ENCODE measurements at regions not wholly inside any gene's neighbourhood (a gene's known extent, or its start where the extent isn't known, plus 50 kb on each side); places are given as distances from the start of the nearest gene placed in this dataset.
A peak's percentile ranks its signal among the peaks of the same experiment; 100 is the strongest.

- no peaks in the 10 kb centered on the region for H3F3A ChIP-seq (replicated peaks; ENCODE audit: insufficient read depth)
- no peak overlapping the region for H3K4me3 ChIP-seq (ENCODE audit: low read depth in 2 of 2, low read length in 1 of 2)
- no peaks in the 10 kb centered on the region for H3K9me3 ChIP-seq
- H4K20me1 ChIP-seq (ENCODE audit: insufficient read depth), result no peaks in the 10 kb centered on the region
- DNase-seq, result no peak
- H3K27me3 ChIP-seq (ENCODE audit: insufficient read depth), result no peaks in the 10 kb centered on the region
- H3K27ac ChIP-seq (ENCODE audit: low read depth in 2 of 2, low read length in 1 of 2), result peak overlapping the region in 1 of 2 experiments; percentile 16; a peak in 1 of 4 replicates
- H3K4me2 ChIP-seq, result no peak overlapping the region
- no peaks in the 10 kb centered on the region; a peak in 1 of 4 replicates for H3K4me1 ChIP-seq (ENCODE audit: control insufficient read depth in 1 of 2, insufficient read depth in 2 of 2, low read depth in 1 of 2, low read length in 1 of 2)
- no peaks in the 10 kb centered on the region for H3K79me2 ChIP-seq (ENCODE audit: insufficient read depth)
- ChIA-PET POLR2A (no interaction called here), CTCF (no interaction called here)
- H3K9me2 ChIP-seq, result no peaks in the 10 kb centered on the region
- WGBS (ENCODE audit: low lambda C conversion rate), result 60% methylated on average over 1 of the region's 1 CpG
- no peak overlapping the region for H2AFZ ChIP-seq (ENCODE audit: low read depth)
- no peak overlapping the region for H3K9ac ChIP-seq
- TF ChIP-seq, protein P1, sequence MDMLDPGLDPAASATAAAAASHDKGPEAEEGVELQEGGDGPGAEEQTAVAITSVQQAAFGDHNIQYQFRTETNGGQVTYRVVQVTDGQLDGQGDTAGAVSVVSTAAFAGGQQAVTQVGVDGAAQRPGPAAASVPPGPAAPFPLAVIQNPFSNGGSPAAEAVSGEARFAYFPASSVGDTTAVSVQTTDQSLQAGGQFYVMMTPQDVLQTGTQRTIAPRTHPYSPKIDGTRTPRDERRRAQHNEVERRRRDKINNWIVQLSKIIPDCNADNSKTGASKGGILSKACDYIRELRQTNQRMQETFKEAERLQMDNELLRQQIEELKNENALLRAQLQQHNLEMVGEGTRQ (IDR thresholded peaks at IDR 0.05; ENCODE audit: borderline replicate concordance, low read depth, low read length), result no peak
- TF ChIP-seq RFX5 (IDR thresholded peaks at IDR 0.05; ENCODE audit: low read length) (no peak), GABPA (IDR thresholded peaks at IDR 0.05; ENCODE audit: low read depth) (no peak), NRF1 (IDR thresholded peaks at IDR 0.05; ENCODE audit: low read depth, low read length) (no peak), FOXM1 (IDR thresholded peaks at IDR 0.05; ENCODE audit: low read depth) (no peak), SIN3A (IDR thresholded peaks at IDR 0.05; ENCODE audit: borderline replicate concordance, low read depth, low read length) (no peak), NFIC (IDR thresholded peaks at IDR 0.05; ENCODE audit: borderline replicate concordance) (no peak), PBX3 (IDR thresholded peaks at IDR 0.05) (no peak), MEF2A (IDR thresholded peaks at IDR 0.05; ENCODE audit: borderline replicate concordance, low read depth) (no peak), CTCF (IDR thresholded peaks at IDR 0.05) (no peak), EZH2phosphoT487 (IDR thresholded peaks at IDR 0.05; ENCODE audit: borderline replicate concordance, low read depth) (no peak), CHD2 (IDR thresholded peaks at IDR 0.05; ENCODE audit: low read length, partially characterized antibody) (no peak), FOXJ3 (CRISPR knock-in tag; IDR thresholded peaks at IDR 0.05) (no peak), USF1 (IDR thresholded peaks at IDR 0.05; ENCODE audit: borderline replicate concordance, low read depth) (no peak)
- TF ChIP-seq, protein P2, sequence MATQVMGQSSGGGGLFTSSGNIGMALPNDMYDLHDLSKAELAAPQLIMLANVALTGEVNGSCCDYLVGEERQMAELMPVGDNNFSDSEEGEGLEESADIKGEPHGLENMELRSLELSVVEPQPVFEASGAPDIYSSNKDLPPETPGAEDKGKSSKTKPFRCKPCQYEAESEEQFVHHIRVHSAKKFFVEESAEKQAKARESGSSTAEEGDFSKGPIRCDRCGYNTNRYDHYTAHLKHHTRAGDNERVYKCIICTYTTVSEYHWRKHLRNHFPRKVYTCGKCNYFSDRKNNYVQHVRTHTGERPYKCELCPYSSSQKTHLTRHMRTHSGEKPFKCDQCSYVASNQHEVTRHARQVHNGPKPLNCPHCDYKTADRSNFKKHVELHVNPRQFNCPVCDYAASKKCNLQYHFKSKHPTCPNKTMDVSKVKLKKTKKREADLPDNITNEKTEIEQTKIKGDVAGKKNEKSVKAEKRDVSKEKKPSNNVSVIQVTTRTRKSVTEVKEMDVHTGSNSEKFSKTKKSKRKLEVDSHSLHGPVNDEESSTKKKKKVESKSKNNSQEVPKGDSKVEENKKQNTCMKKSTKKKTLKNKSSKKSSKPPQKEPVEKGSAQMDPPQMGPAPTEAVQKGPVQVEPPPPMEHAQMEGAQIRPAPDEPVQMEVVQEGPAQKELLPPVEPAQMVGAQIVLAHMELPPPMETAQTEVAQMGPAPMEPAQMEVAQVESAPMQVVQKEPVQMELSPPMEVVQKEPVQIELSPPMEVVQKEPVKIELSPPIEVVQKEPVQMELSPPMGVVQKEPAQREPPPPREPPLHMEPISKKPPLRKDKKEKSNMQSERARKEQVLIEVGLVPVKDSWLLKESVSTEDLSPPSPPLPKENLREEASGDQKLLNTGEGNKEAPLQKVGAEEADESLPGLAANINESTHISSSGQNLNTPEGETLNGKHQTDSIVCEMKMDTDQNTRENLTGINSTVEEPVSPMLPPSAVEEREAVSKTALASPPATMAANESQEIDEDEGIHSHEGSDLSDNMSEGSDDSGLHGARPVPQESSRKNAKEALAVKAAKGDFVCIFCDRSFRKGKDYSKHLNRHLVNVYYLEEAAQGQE (IDR thresholded peaks at IDR 0.05; ENCODE audit: low read depth, low read length), result no peak
- TF ChIP-seq, protein P3, sequence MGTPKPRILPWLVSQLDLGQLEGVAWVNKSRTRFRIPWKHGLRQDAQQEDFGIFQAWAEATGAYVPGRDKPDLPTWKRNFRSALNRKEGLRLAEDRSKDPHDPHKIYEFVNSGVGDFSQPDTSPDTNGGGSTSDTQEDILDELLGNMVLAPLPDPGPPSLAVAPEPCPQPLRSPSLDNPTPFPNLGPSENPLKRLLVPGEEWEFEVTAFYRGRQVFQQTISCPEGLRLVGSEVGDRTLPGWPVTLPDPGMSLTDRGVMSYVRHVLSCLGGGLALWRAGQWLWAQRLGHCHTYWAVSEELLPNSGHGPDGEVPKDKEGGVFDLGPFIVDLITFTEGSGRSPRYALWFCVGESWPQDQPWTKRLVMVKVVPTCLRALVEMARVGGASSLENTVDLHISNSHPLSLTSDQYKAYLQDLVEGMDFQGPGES (IDR thresholded peaks at IDR 0.05; ENCODE audit: low read depth, low read length), result no peak
- H3K36me3 ChIP-seq (replicated peaks in 1 of 2; ENCODE audit: control insufficient read depth in 1 of 2, insufficient read depth in 2 of 2, low read length in 1 of 2), result no peaks in the 10 kb centered on the region
Measured at GRCh38 chr5:120938604-120939003, 474.5 kb downstream of the PRR16 start.

All from SK-N-SH (cell line).